DMS53 treated with DMSO at 0.1 percent for 48 hours (cell line): ENCODE measurements at regions not wholly inside any gene's neighbourhood (a gene's known extent, or its start where the extent isn't known, plus 50 kb on each side); places are given as distances from the start of the nearest gene placed in this dataset.
"Not testable (repeated sequence)": the region's sequence is repeated elsewhere in the genome, so short reads cannot be mapped to it uniquely, and the experiment has no call there.

Experiments
- DNase-seq: peaks from one replicate; lab custom pipeline; 2025; ENCODE audit not compliant: unreplicated experiment; lab: John Stamatoyannopoulos, UW

GRCh38 chr10:20415684-20416083 is 481.4 kb downstream of the NEBL start:
- no peak for DNase-seq

GRCh38 chr10:20407357-20407756 is 489.8 kb downstream of the NEBL start:
- DNase-seq = no peak

DNA sequence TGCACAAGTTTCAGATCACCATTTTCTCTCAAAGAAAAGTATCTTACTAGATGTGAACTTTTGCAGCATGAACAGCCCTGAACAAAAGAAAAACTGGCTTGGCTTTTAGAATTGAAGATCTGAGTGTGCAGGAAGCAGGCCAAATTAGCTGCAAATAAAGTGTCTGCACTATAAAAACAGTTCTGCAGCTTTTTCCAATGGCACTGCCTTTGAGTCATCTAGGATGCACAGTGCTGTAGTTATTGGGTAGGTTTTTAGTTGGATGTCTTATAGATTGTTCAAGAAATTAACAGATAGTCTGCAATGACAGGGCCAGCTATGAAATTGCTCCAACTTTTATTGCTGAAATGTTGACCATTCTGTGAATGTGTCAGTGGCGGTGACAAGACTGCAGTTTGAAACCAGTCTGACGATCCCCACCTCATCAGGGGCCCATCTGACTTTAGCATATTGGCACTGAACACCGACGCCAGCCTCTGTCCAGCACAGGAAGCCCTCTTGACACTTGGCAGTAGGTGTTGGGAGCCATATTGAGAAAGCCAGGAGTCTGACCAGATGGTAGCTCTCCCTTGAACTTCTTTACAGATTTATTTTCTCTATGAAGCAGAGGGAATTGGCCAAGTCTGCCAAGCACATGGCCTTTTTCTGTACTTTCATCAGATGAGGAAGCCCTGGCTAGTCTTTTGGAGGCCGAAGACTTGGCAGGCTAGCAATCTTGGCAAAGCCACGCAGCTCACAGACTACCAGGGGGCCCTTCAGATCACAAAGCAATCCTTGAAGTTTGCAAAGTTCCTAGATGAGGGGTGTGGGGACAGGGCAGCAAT is 490.6 kb downstream of the NEBL start:
- DNase-seq = no peak

DNA sequence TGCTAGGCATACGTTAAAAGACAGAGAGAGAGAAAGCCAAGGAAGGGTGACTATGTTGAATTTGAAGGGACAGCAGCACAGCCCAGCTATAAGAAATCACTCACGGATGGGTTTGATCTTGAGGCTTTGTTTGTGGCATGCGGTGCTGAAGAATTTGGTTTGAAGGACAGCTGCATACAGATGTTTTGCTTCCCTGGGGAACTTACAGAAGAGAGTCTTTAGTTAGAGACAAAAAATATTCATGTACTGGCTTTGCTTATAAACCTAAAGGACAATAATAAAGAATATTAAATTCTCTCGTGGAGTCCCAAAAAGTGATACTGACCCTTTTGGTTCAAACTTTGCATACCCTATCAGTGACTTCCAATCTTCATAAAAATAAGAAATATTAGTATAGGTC is 491.4 kb downstream of the NEBL start:
- no peak for DNase-seq

- DNase-seq = no peak
These were observed 492.1 kb downstream of the NEBL start for GRCh38 chr10:20405050-20405449.

GRCh38 chr10:20399772-20400171 is 497.3 kb downstream of the NEBL start:
- DNase-seq = no peak

DNA sequence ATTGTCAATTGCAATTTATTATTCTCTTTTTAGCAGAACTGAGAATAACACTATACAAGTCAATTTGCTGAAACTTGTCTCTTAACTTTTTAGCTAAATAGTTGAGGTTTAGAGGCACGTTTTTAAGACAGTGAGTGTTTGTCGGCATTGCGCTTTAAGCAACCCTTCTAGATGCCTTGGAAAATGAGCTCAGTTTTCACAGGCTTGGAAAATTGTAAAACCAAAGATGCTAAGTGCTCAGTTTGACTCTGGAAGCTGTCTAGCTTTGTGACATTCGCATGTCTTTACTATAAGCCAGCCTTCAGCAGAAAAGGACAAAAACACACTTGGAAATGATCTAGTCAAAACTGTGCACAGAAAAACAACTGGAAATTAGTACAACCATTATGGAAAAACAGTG is 500.4 kb downstream of the NEBL start:
- DNase-seq = no peak

DNA sequence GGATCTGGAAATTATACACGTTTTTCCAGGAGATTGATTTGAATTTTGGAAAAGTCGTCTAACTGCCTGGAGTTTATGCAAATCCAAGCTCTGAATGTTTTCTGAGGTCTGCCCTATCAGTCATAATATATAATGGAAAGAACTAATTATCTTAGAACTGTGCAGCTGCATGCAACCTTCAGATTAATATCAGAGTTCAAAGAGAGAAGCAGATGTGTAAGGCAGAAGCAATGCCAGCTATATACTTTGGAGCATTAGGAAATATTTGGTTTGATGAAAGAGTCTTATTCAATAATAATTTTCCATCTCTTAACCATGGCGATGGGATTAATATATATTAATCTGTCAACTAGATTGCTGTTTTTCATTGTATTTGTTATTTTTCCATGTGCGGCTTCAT is 500.9 kb downstream of the NEBL start:
- no peak for DNase-seq

DNA sequence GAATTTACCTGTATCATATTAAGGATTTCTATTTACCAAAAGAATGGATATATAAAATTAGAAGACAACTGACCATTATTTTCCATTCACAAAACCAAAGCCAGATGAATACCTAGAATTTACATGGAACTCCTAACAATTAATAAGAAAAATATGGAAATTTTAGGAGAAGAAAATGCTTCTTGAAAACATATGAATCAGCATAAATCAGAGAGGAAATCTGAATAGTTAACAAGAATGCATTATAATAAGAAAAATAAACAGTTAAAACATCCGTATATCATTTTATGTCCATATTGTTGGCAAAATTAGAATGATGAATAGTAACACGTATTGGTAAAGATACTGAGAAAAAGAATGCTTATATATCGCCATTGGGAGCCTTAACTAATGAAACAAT is 505.5 kb downstream of the NEBL start:
- DNase-seq = no peak

GRCh38 chr10:20381761-20382160 is 515.4 kb downstream of the NEBL start:
- DNase-seq = no peak

GRCh38 chr10:20380401-20380800 is 516.7 kb downstream of the NEBL start:
- DNase-seq = no peak

- DNase-seq = no peak
These were observed 524.4 kb downstream of the NEBL start for GRCh38 chr10:20372748-20373147.

GRCh38 chr10:20370977-20371533 is 526.1 kb downstream of the NEBL start:
- DNase-seq = not testable (repeated sequence)

GRCh38 chr10:20369863-20370736 is 527.0 kb downstream of the NEBL start:
- DNase-seq = no peak

- no peak for DNase-seq
These were observed 533.4 kb downstream of the NEBL start for GRCh38 chr10:20363684-20364083.

GRCh38 chr10:20355915-20356314 is 539.7 kb downstream of the PLXDC2 start:
- DNase-seq = no peak

- DNase-seq = no peak
These were observed 538.8 kb downstream of the PLXDC2 start for GRCh38 chr10:20355011-20355410.

DNA sequence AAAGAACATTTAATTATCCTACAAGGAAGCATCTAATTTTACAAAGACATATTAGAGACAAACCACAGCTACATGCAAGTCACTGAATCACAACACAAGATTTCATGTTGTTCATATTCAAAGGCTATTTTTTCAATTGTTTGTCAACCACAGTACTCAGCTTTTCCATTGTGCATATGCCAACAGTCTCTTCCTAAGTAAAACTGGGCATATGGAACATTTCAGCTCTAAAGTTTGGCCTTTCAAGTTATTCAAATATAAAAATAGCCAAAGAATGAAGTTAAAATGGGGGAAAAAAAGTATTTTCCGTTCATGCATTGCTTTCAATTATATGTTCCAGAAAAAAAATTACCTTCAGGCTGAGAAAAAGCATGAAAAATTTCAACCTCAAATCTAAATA is 537.9 kb downstream of the PLXDC2 start:
- DNase-seq = no peak

DNA sequence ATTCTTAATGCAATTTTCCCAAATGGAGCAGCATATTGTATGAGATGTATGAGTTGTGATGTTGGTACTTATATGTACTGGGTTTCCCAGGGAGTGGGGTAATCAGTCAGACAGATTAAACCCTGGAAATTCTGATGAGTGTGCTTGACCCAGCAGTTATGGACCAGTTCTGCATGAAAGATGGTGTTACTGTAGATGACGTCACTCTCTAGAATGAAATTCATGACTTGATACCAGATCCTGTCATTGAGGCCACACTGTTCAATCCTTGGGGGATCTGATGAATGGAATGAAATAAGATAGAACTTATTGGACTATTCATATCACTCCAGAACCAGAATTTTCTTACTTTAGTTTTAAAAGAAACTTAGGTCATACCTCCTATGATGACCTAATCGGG is 534.3 kb downstream of the PLXDC2 start:
- no peak for DNase-seq

DNA sequence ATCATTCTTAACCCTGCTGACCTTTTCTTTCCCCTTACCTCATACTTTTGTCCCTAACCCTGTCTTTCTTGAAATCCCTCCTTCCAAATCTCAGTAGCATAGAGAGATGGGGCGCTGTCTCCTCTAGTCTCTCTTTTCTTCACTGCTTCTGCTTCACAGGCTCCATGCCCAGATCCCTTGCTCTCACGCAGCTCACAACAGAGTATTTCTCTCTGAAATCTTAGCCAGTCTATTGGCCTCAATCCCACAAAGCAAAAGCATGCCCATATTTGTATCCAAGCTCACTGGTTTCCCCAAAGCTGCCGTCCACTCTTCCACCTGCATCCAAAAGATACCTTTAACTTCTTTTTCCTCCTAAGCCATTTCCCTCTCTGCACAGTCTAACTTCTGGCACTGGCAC is 526.8 kb downstream of the PLXDC2 start:
- DNase-seq = no peak
